Muscle layer of colon (tissue), 2 donors: ENCODE measurements at regions not wholly inside any gene's neighbourhood (a gene's known extent, or its start where the extent isn't known, plus 50 kb on each side); places are given as distances from the start of the nearest gene placed in this dataset.

ENCODE experiments used
- H3K27ac ChIP-seq: one replicate; pipeline ENCODE4 v1.7.0; 2013; ENCODE audit warnings: low read depth, mild to moderate bottlenecking, low read length, moderate library complexity
- H3K27me3 ChIP-seq, 2 donors: one replicate each; pipeline ENCODE4 v1.7.0; 2013; ENCODE audit warnings: low read length in 2 of 2, mild to moderate bottlenecking in 2 of 2; ENCODE audit not compliant: insufficient read depth in 2 of 2, control insufficient read depth in 1 of 2
- H3K36me3 ChIP-seq: one replicate; pipeline ENCODE4 v1.7.0; 2013; ENCODE audit warnings: mild to moderate bottlenecking, low read length; ENCODE audit not compliant: insufficient read depth
- H3K4me1 ChIP-seq: one replicate; pipeline ENCODE4 v1.7.0; 2013; ENCODE audit warnings: mild to moderate bottlenecking, low read length; ENCODE audit not compliant: insufficient read depth
- H3K4me3 ChIP-seq, 2 donors: one replicate each; pipeline ENCODE4 v1.7.0; 2013; ENCODE audit warnings: low read length in 2 of 2, low read depth in 1 of 2, mild to moderate bottlenecking in 1 of 2, moderate library complexity in 1 of 2
- H3K9ac ChIP-seq: one replicate; pipeline ENCODE4 v1.7.0; 2013; ENCODE audit warnings: low read length
- H3K9me3 ChIP-seq: one replicate; pipeline ENCODE4 v1.7.0; 2013; ENCODE audit warnings: mild to moderate bottlenecking, low read length
- donor health status: abdominal sarcoma.
- donor health status: Adenocarcinoma of cecum.

- Histone ChIP-seq H3K4me1 (no peaks in the 10 kb centered on the region), H3K4me3 (no peak overlapping the region), H3K9ac (no peak overlapping the region), H3K27me3 (no peaks in the 10 kb centered on the region), H3K36me3 (no peaks in the 10 kb centered on the region), H3K27ac (no peak overlapping the region), H3K9me3 (no peaks in the 10 kb centered on the region)
Measured at GRCh38 chr9:16344343-16344742, 526.1 kb downstream of the BNC2 start.

DNA sequence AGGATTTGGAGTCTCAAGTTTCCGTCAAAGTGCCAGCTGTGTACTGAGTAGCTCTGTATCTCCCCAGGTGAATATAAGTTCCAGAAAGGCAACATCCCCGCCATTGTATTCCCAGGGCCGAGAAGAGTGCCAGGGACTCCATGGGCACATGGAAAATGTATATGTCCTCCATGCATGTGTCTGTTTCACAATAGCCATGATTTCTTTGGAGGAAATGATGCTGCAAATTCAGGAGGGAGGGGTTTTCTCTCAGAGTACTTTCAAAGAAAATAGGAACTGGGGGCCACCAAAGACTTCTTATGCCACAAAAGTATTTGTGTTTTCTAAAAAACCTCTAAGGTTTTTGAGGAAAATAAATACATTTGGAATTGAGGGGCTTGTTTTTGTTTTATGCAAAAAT lies 524.6 kb downstream of the BNC2 start:
- Histone ChIP-seq H3K4me1 (no peaks in the 10 kb centered on the region), H3K27me3 (no peaks in the 10 kb centered on the region), H3K36me3 (no peaks in the 10 kb centered on the region), H3K9ac (no peak overlapping the region), H3K9me3 (no peaks in the 10 kb centered on the region), H3K27ac (no peak overlapping the region), H3K4me3 (no peak overlapping the region)

DNA sequence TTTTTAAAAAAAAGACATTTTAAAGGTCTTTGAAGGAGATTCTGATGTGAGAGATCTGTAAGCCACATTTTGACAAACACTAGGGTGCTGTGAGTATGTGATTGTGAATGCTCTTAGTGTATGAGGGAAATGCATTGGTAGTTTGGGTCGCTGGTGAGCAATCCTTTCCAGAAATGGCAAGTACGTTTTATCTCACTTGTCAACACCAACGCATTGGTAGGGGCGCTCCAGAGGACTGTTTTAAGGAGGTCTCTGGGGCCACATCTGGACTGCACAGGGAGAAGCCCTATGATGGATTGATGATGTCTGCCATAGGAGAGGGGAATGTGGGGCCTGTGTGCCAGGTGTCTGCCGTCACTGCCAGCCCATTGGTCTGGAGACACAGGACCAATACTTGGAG lies 522.6 kb downstream of the BNC2 start:
- no peaks in the 10 kb centered on the region for H3K4me1 ChIP-seq
- H3K27me3 ChIP-seq = no peaks in the 10 kb centered on the region

GRCh38 chr9:16348531-16348930 lies 521.9 kb downstream of the BNC2 start:
- Histone ChIP-seq H3K9ac (no peak overlapping the region), H3K27ac (no peak overlapping the region), H3K4me1 (no peaks in the 10 kb centered on the region), H3K36me3 (no peaks in the 10 kb centered on the region), H3K27me3 (no peaks in the 10 kb centered on the region), H3K4me3 (no peak overlapping the region), H3K9me3 (no peaks in the 10 kb centered on the region)

More for the DNA sequence above, 522.6 kb downstream of the BNC2 start:
- no peak overlapping the region for H3K27ac ChIP-seq
- no peak overlapping the region for H3K4me3 ChIP-seq
- no peaks in the 10 kb centered on the region for H3K36me3 ChIP-seq
- no peaks in the 10 kb centered on the region for H3K9me3 ChIP-seq
- no peak overlapping the region for H3K9ac ChIP-seq

DNA sequence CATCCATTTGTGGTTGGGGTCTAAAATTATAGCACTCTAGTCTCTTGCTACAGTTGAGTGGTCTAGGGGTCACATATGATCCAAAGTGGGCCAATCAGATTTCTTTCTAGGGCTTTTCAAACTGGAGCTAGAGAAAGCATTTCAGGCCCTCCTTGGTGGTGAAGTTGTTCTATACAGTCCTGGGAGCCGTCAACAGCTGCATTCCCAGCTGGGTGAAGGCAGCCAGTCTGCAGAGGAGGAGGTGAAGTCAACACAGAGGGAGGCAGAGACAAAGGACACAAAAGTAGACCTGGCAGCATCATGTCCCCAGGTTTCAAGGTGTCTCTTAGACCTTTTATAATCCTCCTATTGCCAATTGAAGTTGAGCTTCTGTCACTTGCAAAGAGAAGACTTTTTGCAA lies 518.2 kb downstream of the BNC2 start:
- Histone ChIP-seq H3K9ac (no peak overlapping the region), H3K9me3 (no peaks in the 10 kb centered on the region)

GRCh38 chr9:16352791-16353401 lies 517.6 kb downstream of the BNC2 start:
- Histone ChIP-seq H3K27ac (no peak overlapping the region), H3K4me3 (no peak overlapping the region), H3K27me3 (no peaks in the 10 kb centered on the region), H3K36me3 (no peaks in the 10 kb centered on the region), H3K9me3 (no peaks in the 10 kb centered on the region), H3K9ac (no peak overlapping the region), H3K4me1 (no peaks in the 10 kb centered on the region)

More for the DNA sequence above, 518.2 kb downstream of the BNC2 start:
- Histone ChIP-seq H3K4me3 (no peak overlapping the region), H3K27me3 (no peaks in the 10 kb centered on the region), H3K4me1 (no peaks in the 10 kb centered on the region), H3K27ac (no peak overlapping the region), H3K36me3 (no peaks in the 10 kb centered on the region)

DNA sequence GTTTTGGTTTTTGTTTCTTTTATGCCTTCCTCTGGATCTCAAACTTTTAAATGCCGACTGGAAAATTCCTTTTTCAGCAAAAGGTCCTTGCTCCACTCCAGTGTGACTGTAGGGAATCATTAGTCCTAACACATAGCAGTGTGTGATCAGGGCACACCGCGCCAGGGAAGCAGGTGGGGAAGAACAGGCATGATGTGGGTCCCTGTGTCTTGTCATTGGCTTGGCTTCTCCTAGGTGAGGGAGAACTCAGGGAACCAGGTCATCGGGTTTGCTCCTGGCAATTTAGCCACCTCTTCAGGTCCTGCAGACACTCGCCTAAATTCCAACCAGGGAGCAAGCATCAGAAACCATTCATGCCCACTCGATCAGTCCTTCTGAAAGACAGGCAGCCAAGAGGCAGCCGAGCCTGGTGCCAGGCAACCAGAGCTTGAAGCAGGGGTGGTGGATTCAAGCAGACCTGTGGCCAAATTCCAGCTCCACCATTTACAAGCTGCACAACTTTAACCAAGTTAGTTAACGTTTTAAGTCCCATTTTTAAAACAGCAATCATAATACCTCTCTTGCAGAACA lies 514.2 kb downstream of the BNC2 start:
- Histone ChIP-seq H3K4me3 (no peak overlapping the region), H3K4me1 (no peaks in the 10 kb centered on the region), H3K27ac (no peak overlapping the region), H3K9me3 (no peaks in the 10 kb centered on the region), H3K27me3 (no peaks in the 10 kb centered on the region), H3K9ac (no peak overlapping the region), H3K36me3 (no peaks in the 10 kb centered on the region)

DNA sequence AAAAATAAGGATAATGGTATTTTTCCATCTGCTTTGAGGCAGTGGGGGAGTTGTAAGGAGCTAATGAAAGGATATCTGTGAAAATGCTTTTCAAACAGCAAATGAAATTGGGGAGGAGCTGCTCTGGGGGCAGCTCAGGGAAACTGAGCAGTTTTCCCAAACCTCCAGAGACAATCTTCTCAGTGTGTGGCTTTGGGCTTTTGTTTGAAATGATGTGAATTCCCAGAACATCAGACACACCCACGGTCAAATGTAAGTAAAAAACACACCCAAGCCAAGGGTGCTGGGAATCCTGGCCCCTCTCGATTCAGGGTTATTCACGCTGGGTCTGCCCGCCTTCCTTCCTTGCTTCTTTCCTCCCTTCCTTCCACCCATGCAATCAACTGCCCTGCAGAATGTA lies 512.6 kb downstream of the BNC2 start:
- Histone ChIP-seq H3K36me3 (no peaks in the 10 kb centered on the region), H3K27ac (no peak overlapping the region), H3K27me3 (no peaks in the 10 kb centered on the region), H3K9me3 (no peaks in the 10 kb centered on the region), H3K9ac (no peak overlapping the region), H3K4me3 (no peak overlapping the region), H3K4me1 (no peaks in the 10 kb centered on the region)

GRCh38 chr9:16358751-16359150 lies 511.7 kb downstream of the BNC2 start:
- no peaks in the 10 kb centered on the region for H3K4me1 ChIP-seq

More at GRCh38 chr9:16358751-16359150, 511.7 kb downstream of the BNC2 start:
- Histone ChIP-seq H3K9me3 (no peaks in the 10 kb centered on the region), H3K27ac (no peak overlapping the region), H3K27me3 (no peaks in the 10 kb centered on the region), H3K36me3 (no peaks in the 10 kb centered on the region), H3K4me3 (no peak overlapping the region), H3K9ac (no peak overlapping the region)
